Sigmoid colon (tissue), 6 donors: ENCODE measurements at regions not wholly inside any gene's neighbourhood (a gene's known extent, or its start where the extent isn't known, plus 50 kb on each side); places are given as distances from the start of the nearest gene placed in this dataset.

ENCODE experiments used
- DNase-seq: peaks from one replicate; pipeline ENCODE4 v3.0.0-alpha.2; 2019
- H3K27ac ChIP-seq, 4 donors: fragments of 200-600 bp; sonication (generic); one replicate each; pipeline ENCODE4 v1.5.1; 2016 to 2019; ENCODE audit warnings: mild to moderate bottlenecking in 1 of 4
- H3K27me3 ChIP-seq, 3 donors: fragments of 200-600 bp; sonication (generic); one replicate each; pipeline ENCODE4 v1.5.1; 2019; ENCODE audit warnings: mild to moderate bottlenecking in 1 of 3
- H3K36me3 ChIP-seq, 4 donors: fragments of 200-600 bp; sonication (generic); one replicate each; pipeline ENCODE4 v1.5.1; 2016 to 2019
- H3K4me1 ChIP-seq, 4 donors: fragments of 200-600 bp; sonication (generic); one replicate each; pipeline ENCODE4 v1.5.1; 2017 to 2019
- H3K4me3 ChIP-seq, 4 donors: fragments of 200-600 bp; sonication (generic); one replicate each; pipeline ENCODE4 v1.5.1; 2017 to 2019; ENCODE audit warnings: mild to moderate bottlenecking in 2 of 4, moderate library complexity in 1 of 4
- H3K9me3 ChIP-seq, 4 donors: fragments of 200-600 bp in 3 of 4; sonication (generic) in 3 of 4; one replicate each; pipeline versions ENCODE4 v1.5.1 to v1.6.1; 2013 to 2019
- EP300 ChIP-seq, 4 donors: sonication (generic); formaldehyde crosslinking; IDR thresholded peaks; one replicate each; pipeline ENCODE4 v1.6.1; 2017; ENCODE audit warnings: antibody characterized with exemption in 4 of 4
- POLR2A ChIP-seq, 2 donors: fragments of 450-650 bp; IDR thresholded peaks; one replicate each; pipeline ENCODE4 v1.6.1; 2016; ENCODE audit warnings: antibody characterized with exemption in 2 of 2, mild to moderate bottlenecking in 2 of 2, moderate library complexity in 2 of 2
- POLR2AphosphoS5 ChIP-seq, 4 donors: sonication (generic); formaldehyde crosslinking; IDR thresholded peaks; one replicate each; pipeline ENCODE4 v1.6.1; 2017; ENCODE audit warnings: antibody characterized with exemption in 4 of 4
- WGBS, 2 donors: extraction: QIAGEN DNeasy Blood & Tissue Kit; methylation state at CpG; one replicate each; pipeline ENCODE4 v1.1.7; 2013; 5-methylcytosine and 5-hydroxymethylcytosine counted together
- intact Hi-C: fragments of 100-400 bp; cut with DNase I; formaldehyde crosslinking; loops from one replicate; pipeline ENCODE4 v1.15.1; 2023
- TF ChIP-seq, protein P1 (sequence below), 4 experiments: fragments of 450-650 bp in 3 of 4; fragments of 200-600 bp in 1 of 4; IDR thresholded peaks; one replicate each; pipeline ENCODE4 v1.5.1; 2016 to 2019; ENCODE audit warnings: antibody characterized with exemption in 4 of 4, mild to moderate bottlenecking in 3 of 4, moderate library complexity in 2 of 4
- donor health status: healthy with polysubstance abuse.
- donor health status: healthy.

DNA sequence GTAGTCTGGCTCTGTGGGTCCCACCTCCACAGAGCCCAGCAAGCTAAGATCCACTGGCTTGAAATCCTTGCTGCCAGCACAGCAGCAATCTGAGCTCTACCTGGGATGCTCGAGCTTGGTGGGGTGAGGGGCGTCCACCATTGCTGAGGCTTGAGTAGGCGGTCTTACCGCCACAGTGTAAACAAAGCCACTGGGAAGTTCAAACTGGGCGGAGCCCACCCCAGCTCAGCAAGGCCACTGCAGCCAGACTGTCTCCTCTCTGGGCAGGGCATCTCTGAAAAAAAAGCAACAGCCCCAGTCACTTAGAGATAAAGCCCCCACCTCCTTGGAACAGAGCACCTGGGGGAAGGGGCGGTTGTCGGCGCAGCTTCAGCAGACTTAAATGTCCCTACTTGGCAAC lies 243.2 kb upstream of the POF1B start:
- no peaks in the 10 kb centered on the region for H3K4me1 ChIP-seq
- WGBS, 2 donors, result 79 to 85% methylated on average over 8 of the region's 8 CpGs
- no peak for TF ChIP-seq EP300 (IDR thresholded peaks at IDR 0.05)
- TF ChIP-seq POLR2A (IDR thresholded peaks at IDR 0.05), result no peak
- no peak for TF ChIP-seq POLR2AphosphoS5 (IDR thresholded peaks at IDR 0.05)
- TF ChIP-seq, protein P1, sequence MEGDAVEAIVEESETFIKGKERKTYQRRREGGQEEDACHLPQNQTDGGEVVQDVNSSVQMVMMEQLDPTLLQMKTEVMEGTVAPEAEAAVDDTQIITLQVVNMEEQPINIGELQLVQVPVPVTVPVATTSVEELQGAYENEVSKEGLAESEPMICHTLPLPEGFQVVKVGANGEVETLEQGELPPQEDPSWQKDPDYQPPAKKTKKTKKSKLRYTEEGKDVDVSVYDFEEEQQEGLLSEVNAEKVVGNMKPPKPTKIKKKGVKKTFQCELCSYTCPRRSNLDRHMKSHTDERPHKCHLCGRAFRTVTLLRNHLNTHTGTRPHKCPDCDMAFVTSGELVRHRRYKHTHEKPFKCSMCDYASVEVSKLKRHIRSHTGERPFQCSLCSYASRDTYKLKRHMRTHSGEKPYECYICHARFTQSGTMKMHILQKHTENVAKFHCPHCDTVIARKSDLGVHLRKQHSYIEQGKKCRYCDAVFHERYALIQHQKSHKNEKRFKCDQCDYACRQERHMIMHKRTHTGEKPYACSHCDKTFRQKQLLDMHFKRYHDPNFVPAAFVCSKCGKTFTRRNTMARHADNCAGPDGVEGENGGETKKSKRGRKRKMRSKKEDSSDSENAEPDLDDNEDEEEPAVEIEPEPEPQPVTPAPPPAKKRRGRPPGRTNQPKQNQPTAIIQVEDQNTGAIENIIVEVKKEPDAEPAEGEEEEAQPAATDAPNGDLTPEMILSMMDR (IDR thresholded peaks at IDR 0.05), result no peak
- H3K4me3 ChIP-seq, result no peak overlapping the region
- intact Hi-C loops, result no loop called here
- H3K27me3 ChIP-seq, result no peaks in the 10 kb centered on the region
- H3K9me3 ChIP-seq, result no peaks in the 10 kb centered on the region
- no peak for DNase-seq
- no peaks in the 10 kb centered on the region for H3K36me3 ChIP-seq
- no peak overlapping the region for H3K27ac ChIP-seq

DNA sequence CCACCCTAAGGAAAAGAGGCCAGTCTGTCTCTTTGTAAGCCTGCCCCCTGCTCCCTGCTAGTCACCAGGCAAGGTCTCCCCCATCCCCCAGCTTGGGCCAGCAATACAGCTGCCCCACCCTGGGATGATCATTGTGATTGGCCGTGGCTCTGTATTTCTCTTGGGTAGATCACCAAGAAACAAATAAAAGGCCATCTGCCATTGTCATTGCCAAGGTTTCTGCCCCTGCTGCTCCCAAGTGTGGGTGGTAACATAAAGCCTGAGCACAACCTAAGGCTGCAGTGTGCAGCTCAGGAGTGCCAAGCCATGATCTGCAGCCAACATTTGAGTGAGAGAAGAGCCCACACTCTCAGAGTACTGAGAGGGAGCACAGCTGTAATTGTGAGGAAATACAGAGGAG lies 241.0 kb upstream of the POF1B start:
- H3K4me3 ChIP-seq, result no peak overlapping the region
- 46 to 79% methylated on average over 1 of the region's 1 CpG for WGBS, 2 donors
- no peaks in the 10 kb centered on the region for H3K4me1 ChIP-seq
- no peaks in the 10 kb centered on the region for H3K9me3 ChIP-seq
- H3K36me3 ChIP-seq, result no peaks in the 10 kb centered on the region
- no peak overlapping the region for H3K27ac ChIP-seq
- no peaks in the 10 kb centered on the region for H3K27me3 ChIP-seq
- DNase-seq, result no peak
- TF ChIP-seq, protein P1 (IDR thresholded peaks at IDR 0.05), result no peak
- no peak for TF ChIP-seq POLR2A (IDR thresholded peaks at IDR 0.05)
- TF ChIP-seq POLR2AphosphoS5 (IDR thresholded peaks at IDR 0.05), result no peak
- TF ChIP-seq EP300 (IDR thresholded peaks at IDR 0.05), result no peak
- intact Hi-C loops, result no loop called here

DNA sequence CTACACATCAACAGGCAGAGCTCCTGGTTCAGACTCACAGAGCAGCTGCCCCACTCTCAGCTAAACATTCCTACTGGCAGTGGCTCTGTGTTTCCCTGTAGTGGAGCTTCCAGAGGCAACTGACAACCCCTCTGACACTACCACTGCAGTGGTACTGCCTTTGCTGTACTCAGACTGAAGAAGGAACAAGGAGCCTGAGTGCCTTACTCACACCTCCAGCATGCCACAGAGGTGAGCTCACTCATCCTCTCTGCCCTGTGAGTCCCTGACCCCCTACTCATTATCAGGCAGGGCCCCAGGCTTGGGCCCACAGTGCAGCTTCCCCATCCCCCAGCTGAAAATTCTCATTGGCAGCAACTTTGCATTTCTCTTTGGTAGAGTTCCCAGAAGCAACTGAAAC lies 240.5 kb upstream of the POF1B start:
- no peak overlapping the region for H3K27ac ChIP-seq
- intact Hi-C loops, result no loop called here
- no peaks in the 10 kb centered on the region for H3K36me3 ChIP-seq
- no peaks in the 10 kb centered on the region for H3K4me1 ChIP-seq
- H3K4me3 ChIP-seq, result no peak overlapping the region
- DNase-seq, result no peak
- TF ChIP-seq EP300 (IDR thresholded peaks at IDR 0.05), result no peak
- TF ChIP-seq, protein P1 (IDR thresholded peaks at IDR 0.05), result no peak
- TF ChIP-seq POLR2A (IDR thresholded peaks at IDR 0.05), result no peak
- TF ChIP-seq POLR2AphosphoS5 (IDR thresholded peaks at IDR 0.05), result no peak
- no peaks in the 10 kb centered on the region for H3K27me3 ChIP-seq
- no peaks in the 10 kb centered on the region for H3K9me3 ChIP-seq

DNA sequence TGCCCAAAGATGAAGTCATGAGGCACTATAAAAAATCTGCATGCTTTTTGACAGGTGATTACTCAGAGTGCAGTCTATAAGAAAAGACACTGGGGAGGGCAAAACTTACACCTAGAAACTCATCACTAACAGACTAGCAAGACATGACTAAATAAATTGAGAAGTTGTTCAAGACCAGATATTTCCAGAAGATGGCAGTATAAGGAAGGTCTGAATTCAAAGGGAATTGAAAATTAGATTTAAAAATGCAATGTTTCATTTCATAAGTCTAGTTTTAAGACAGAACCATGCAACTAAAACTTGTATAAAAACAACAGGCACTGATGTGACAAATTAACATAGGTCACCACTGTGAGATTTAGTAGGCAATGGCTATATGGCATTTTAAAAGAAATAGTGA lies 232.5 kb upstream of the POF1B start:
- Histone ChIP-seq H3K27me3 (no peaks in the 10 kb centered on the region), H3K36me3 (no peaks in the 10 kb centered on the region), H3K27ac (no peak overlapping the region), H3K9me3 (no peaks in the 10 kb centered on the region), H3K4me1 (no peaks in the 10 kb centered on the region), H3K4me3 (no peak overlapping the region)
- TF ChIP-seq POLR2AphosphoS5 (IDR thresholded peaks at IDR 0.05) (no peak), EP300 (IDR thresholded peaks at IDR 0.05) (no peak), POLR2A (IDR thresholded peaks at IDR 0.05) (no peak)
- TF ChIP-seq, protein P1 (IDR thresholded peaks at IDR 0.05), result no peak
- intact Hi-C loops, result no loop called here
- no peak for DNase-seq

DNA sequence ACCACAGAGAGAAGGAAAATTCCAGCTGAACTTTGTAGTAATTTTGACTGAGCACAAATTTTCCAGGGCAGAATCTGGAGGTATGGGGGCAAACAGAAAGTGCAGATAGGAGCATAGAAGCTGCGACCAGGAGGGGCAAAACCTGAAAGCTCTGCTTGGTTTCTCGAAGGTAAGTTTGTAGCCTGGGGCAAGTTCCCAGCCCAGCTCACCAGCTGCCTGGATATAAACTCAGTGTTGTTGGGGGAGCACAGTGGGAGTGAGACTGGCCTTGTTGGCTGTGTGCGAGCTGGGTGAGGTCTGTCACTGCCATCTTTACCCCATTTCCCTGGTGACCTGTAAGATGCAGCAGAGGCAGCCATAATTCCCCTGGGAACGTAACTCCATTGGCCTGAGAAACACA lies 213.5 kb upstream of the POF1B start:
- no peak for TF ChIP-seq POLR2A (IDR thresholded peaks at IDR 0.05)
- TF ChIP-seq, protein P1 (IDR thresholded peaks at IDR 0.05), result no peak
- TF ChIP-seq POLR2AphosphoS5 (IDR thresholded peaks at IDR 0.05), result no peak
- TF ChIP-seq EP300 (IDR thresholded peaks at IDR 0.05), result no peak
- Histone ChIP-seq H3K9me3 (no peaks in the 10 kb centered on the region), H3K4me1 (no peaks in the 10 kb centered on the region), H3K4me3 (no peak overlapping the region), H3K27ac (no peak overlapping the region), H3K36me3 (no peaks in the 10 kb centered on the region), H3K27me3 (no peaks in the 10 kb centered on the region)
- DNase-seq, result no peak
- intact Hi-C loops, result no loop called here
- WGBS, 2 donors, result 77 to 87% methylated on average over 4 of the region's 4 CpGs
